Ascending aorta (tissue), 2 donors: ENCODE measurements at regions not wholly inside any gene's neighbourhood (a gene's known extent, or its start where the extent isn't known, plus 50 kb on each side); places are given as distances from the start of the nearest gene placed in this dataset.

Experiments
- DNase-seq, 2 donors: peaks; one replicate each; pipeline ENCODE4 v3.0.0-alpha.2; 2019; ENCODE audit warnings: low spot score in 2 of 2
- H3K27ac ChIP-seq, 2 donors: fragments of 200-600 bp; sonication (generic); one replicate each; pipeline ENCODE4 v1.5.1; 2016 to 2017; ENCODE audit warnings: mild to moderate bottlenecking in 1 of 2
- H3K27me3 ChIP-seq: fragments of 200-600 bp; sonication (generic); one replicate; pipeline ENCODE4 v1.5.1; 2017
- H3K36me3 ChIP-seq, 2 donors: fragments of 200-600 bp; sonication (generic); one replicate each; pipeline ENCODE4 v1.5.1; 2016
- H3K4me1 ChIP-seq, 2 donors: fragments of 200-600 bp; sonication (generic); one replicate each; pipeline ENCODE4 v1.5.1; 2016 to 2017; ENCODE audit warnings: mild to moderate bottlenecking in 1 of 2
- H3K4me3 ChIP-seq, 2 donors: fragments of 200-600 bp; sonication (generic); one replicate each; pipeline ENCODE4 v1.5.1; 2016 to 2017; ENCODE audit warnings: mild to moderate bottlenecking in 1 of 2
- H3K9me3 ChIP-seq, 2 donors: fragments of 200-600 bp; sonication (generic); one replicate each; pipeline ENCODE4 v1.5.1; 2016
- CTCF ChIP-seq, 3 experiments: fragments of 200-600 bp in 2 of 3; fragments of 450-650 bp in 1 of 3; sonication (generic) in 2 of 3; IDR thresholded peaks; one replicate each; pipeline ENCODE4 v1.5.1; 2016 to 2019; ENCODE audit warnings: antibody characterized with exemption in 3 of 3, mild to moderate bottlenecking in 1 of 3, moderate library complexity in 1 of 3
- intact Hi-C: fragments of 100-400 bp; cut with DNase I; formaldehyde crosslinking; loops from one replicate; pipeline ENCODE4 v1.15.1; 2023

DNA sequence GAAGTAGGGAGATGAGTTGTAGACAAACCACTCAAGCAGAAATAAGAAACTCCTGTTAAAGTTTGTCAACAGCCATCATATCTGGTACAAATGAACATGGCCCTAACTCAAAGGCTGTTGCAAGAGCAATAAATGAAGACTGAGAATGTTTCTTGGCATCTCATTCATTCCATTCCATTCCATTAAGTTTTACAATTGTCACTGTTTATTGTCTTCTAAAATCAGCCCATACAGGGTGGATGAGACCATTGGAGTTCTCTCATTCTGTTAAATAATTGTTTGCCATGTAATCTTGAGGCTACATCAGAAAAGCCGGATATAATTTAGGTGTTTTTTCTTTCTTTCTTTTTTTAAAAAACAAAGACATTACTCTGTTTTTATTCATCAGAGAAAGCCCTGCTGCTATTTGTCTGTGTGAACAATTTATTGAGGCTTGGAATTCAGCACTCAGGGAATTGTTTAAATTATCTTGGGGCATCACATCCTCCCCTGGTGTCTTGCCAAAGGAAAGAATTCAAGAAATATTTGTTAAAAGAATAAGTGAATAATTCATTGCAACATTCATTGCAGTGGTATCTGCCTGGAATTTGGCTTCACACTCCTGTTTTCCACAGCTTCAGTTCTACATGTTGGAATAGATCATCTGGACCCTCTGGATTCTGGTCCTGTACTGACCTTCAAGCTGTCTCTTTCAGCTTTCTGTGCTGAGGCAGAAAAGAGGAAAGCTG, 604.5 kb downstream of the PLPP3 start:
- no peaks in the 10 kb centered on the region for H3K36me3 ChIP-seq
- H3K27ac ChIP-seq: no peak overlapping the region
- no peak overlapping the region for H3K4me3 ChIP-seq
- intact Hi-C loops: no loop called here
- TF ChIP-seq CTCF (IDR thresholded peaks at IDR 0.05): no peak
- H3K9me3 ChIP-seq: peaks cover 0 to 6% of the 10 kb centered on the region in 2 donors
- H3K27me3 ChIP-seq: no peaks in the 10 kb centered on the region
- H3K4me1 ChIP-seq: no peaks in the 10 kb centered on the region
- no peak for DNase-seq

GRCh38 chr1:55970526-55971110, 608.7 kb downstream of the PLPP3 start:
- intact Hi-C loops: no loop called here
- Histone ChIP-seq H3K4me1 (peaks cover 0 to 3% of the 10 kb centered on the region in 2 donors), H3K27me3 (no peaks in the 10 kb centered on the region), H3K36me3 (no peaks in the 10 kb centered on the region), H3K4me3 (no peak overlapping the region), H3K9me3 (no peaks in the 10 kb centered on the region), H3K27ac (no peak overlapping the region)
- TF ChIP-seq CTCF (IDR thresholded peaks at IDR 0.05): no peak
- DNase-seq: no peak

DNA sequence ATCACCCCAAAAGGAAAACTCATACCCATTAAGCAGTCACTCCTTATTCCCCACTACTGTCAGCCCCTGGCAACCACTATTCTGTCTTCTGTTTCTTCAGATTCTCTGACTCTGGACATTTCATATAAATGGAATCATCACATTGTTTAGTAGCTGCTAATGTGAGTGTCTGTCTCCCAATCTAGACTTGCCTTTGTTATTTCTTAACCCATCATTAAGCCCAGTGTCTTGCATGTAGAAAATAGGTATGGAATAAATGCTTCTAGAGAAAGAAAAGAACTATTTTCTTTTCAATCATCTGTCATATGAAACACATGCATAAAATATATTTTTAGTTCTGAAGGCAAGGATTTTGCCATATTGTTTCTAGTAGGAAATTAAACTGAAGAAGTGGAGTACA, 610.0 kb downstream of the PLPP3 start:
- H3K27ac ChIP-seq: no peak overlapping the region
- TF ChIP-seq CTCF (IDR thresholded peaks at IDR 0.05): no peak
- no peaks in the 10 kb centered on the region for H3K36me3 ChIP-seq
- H3K27me3 ChIP-seq: no peaks in the 10 kb centered on the region
- intact Hi-C loops: no loop called here
- H3K4me3 ChIP-seq: no peak overlapping the region
- no peak for DNase-seq
- H3K4me1 ChIP-seq: peaks cover 0 to 3% of the 10 kb centered on the region in 2 donors
- no peaks in the 10 kb centered on the region for H3K9me3 ChIP-seq

- H3K4me1 ChIP-seq: peaks cover 0 to 3% of the 10 kb centered on the region in 2 donors
- H3K4me3 ChIP-seq: no peak overlapping the region
- TF ChIP-seq CTCF (IDR thresholded peaks at IDR 0.05): no peak
- H3K27ac ChIP-seq: no peak overlapping the region
- H3K27me3 ChIP-seq: no peaks in the 10 kb centered on the region
- H3K9me3 ChIP-seq: no peaks in the 10 kb centered on the region
- intact Hi-C loops: no loop called here
- no peaks in the 10 kb centered on the region for H3K36me3 ChIP-seq
- no peak for DNase-seq
Observed at GRCh38 chr1:55968661-55969060, 610.7 kb downstream of the PLPP3 start.

DNA sequence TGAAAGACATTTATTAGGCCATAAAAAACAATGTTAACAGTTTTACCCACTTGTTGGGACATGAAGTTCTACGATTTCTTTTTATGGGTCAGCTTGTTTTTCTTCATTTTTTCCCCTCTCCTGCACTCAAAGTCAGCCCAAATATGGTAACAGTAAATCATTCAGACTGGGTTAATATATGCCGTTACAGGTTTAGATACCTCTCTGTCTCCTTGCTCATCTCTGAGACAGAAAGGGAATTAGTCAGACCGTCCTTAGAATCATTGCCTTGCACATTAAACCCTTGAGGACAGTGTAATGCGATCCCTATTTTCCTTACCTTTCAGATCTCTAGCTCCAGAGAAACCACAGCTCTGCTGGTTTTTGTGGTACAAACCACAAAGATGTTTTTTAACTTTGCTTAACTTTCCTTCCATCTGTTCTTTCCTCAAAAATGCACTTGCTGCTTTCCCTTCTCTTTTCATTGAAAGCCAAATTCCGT, 613.3 kb downstream of the PLPP3 start:
- no peak for TF ChIP-seq CTCF (IDR thresholded peaks at IDR 0.05)
- no peaks in the 10 kb centered on the region for H3K36me3 ChIP-seq
- peaks cover 0 to 3% of the 10 kb centered on the region in 2 donors for H3K4me1 ChIP-seq
- H3K27ac ChIP-seq: peak overlapping the region in 1 of 2 donors; percentile 10
- no peak for DNase-seq
- H3K9me3 ChIP-seq: no peaks in the 10 kb centered on the region
- no peaks in the 10 kb centered on the region for H3K27me3 ChIP-seq
- intact Hi-C loops: no loop called here
- H3K4me3 ChIP-seq: no peak overlapping the region
